SH-SY5Y (cell line): ENCODE measurements at regions not wholly inside any gene's neighbourhood (a gene's known extent, or its start where the extent isn't known, plus 50 kb on each side); places are given as distances from the start of the nearest gene placed in this dataset.

ENCODE experiments used
- GATA2 ChIP-seq: IDR thresholded peaks from 2 replicates; pipeline ENCODE4 v1.6.1; 2011; ENCODE audit warnings: mild to moderate bottlenecking, low read depth, low read length
- GATA3 ChIP-seq: IDR thresholded peaks from 2 replicates; pipeline ENCODE4 v1.6.1; 2011; ENCODE audit warnings: low read depth, mild to moderate bottlenecking, low read length, moderate library complexity

DNA sequence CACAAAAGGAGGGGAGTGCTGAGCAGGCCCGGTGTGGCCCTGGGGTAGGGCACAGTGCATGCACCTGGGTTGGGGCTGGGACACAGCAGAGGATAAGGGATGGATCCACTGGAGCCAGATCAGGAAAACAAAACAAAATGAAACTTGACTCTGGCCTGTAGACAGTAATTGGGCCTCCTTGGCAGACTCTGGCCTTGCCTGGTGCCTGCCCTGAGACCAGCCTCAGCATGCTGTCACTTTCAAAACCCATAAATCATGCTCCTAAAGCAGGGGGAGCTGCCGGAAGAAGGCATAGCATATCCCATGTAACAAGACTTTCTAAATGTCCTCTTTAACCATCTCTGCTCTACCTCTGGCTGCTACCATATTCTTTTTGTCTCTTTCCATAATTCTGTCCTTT lies 61.1 kb upstream of the IGFBP5 start:
- TF ChIP-seq GATA3 (no peak), GATA2 (no peak)
